ENCODE measurements at regions not wholly inside any gene's neighbourhood (a gene's known extent, or its start where the extent isn't known, plus 50 kb on each side); places are given as distances from the start of the nearest gene placed in this dataset.

GRCh38 chr5:125295405-125295872 is 549.0 kb upstream of the ZNF608 start:
- H3K4me3 ChIP-seq (ENCODE audit: low read depth, low read length) = no peak overlapping the region

- H3K4me3 ChIP-seq (ENCODE audit: low read depth, low read length) = no peak overlapping the region
Measured at GRCh38 chr5:125298258-125298657, 551.8 kb upstream of the ZNF608 start.

GRCh38 chr5:125298746-125299379 is 552.4 kb upstream of the ZNF608 start:
- H3K4me3 ChIP-seq (ENCODE audit: low read depth, low read length) = no peak overlapping the region

GRCh38 chr5:125301711-125302110 is 555.3 kb upstream of the ZNF608 start:
- H3K4me3 ChIP-seq (ENCODE audit: low read depth, low read length) = peak overlapping the region; percentile 2

- H3K4me3 ChIP-seq (ENCODE audit: low read depth, low read length) = no peak overlapping the region
Measured at GRCh38 chr5:125302577-125302976, 556.1 kb upstream of the ZNF608 start.

- no peak overlapping the region for H3K4me3 ChIP-seq (ENCODE audit: low read depth, low read length)
Measured at GRCh38 chr5:125306741-125307140, 560.3 kb upstream of the ZNF608 start.

- no peak overlapping the region for H3K4me3 ChIP-seq (ENCODE audit: low read depth, low read length)
Measured at GRCh38 chr5:125310749-125311148, 564.3 kb upstream of the ZNF608 start.

- H3K4me3 ChIP-seq (ENCODE audit: low read depth, low read length) = no peak overlapping the region
Measured at GRCh38 chr5:125311743-125312142, 565.3 kb upstream of the ZNF608 start.

GRCh38 chr5:125313555-125313954 is 567.1 kb upstream of the ZNF608 start:
- no peak overlapping the region for H3K4me3 ChIP-seq (ENCODE audit: low read depth, low read length)

GRCh38 chr5:125315306-125315705 is 568.9 kb upstream of the ZNF608 start:
- no peak overlapping the region for H3K4me3 ChIP-seq (ENCODE audit: low read depth, low read length)

- no peak overlapping the region for H3K4me3 ChIP-seq (ENCODE audit: low read depth, low read length)
Measured at GRCh38 chr5:125316391-125316790, 570.0 kb upstream of the ZNF608 start.

GRCh38 chr5:125316915-125317535 is 570.6 kb upstream of the ZNF608 start:
- H3K4me3 ChIP-seq (ENCODE audit: low read depth, low read length) = no peak overlapping the region

GRCh38 chr5:125317536-125317995 is 571.1 kb upstream of the ZNF608 start:
- H3K4me3 ChIP-seq (ENCODE audit: low read depth, low read length) = no peak overlapping the region

- H3K4me3 ChIP-seq (ENCODE audit: low read depth, low read length) = no peak overlapping the region
Measured at GRCh38 chr5:125321654-125322053, 575.2 kb upstream of the ZNF608 start.

- H3K4me3 ChIP-seq (ENCODE audit: low read depth, low read length) = no peak overlapping the region
Measured at GRCh38 chr5:125323613-125324012, 577.2 kb upstream of the ZNF608 start.

GRCh38 chr5:125325488-125326149 is 579.2 kb upstream of the ZNF608 start:
- no peak overlapping the region for H3K4me3 ChIP-seq (ENCODE audit: low read depth, low read length)

GRCh38 chr5:125326150-125326510 is 579.7 kb upstream of the ZNF608 start:
- H3K4me3 ChIP-seq (ENCODE audit: low read depth, low read length) = no peak overlapping the region

GRCh38 chr5:125327676-125328075 is 581.2 kb upstream of the ZNF608 start:
- no peak overlapping the region for H3K4me3 ChIP-seq (ENCODE audit: low read depth, low read length)

GRCh38 chr5:125331987-125332598 is 585.7 kb upstream of the ZNF608 start:
- H3K4me3 ChIP-seq (ENCODE audit: low read depth, low read length) = no peak overlapping the region

- H3K4me3 ChIP-seq (ENCODE audit: low read depth, low read length) = no peak overlapping the region
Measured at GRCh38 chr5:125333416-125333815, 587.0 kb upstream of the ZNF608 start.

- H3K4me3 ChIP-seq (ENCODE audit: low read depth, low read length) = no peak overlapping the region
Measured at GRCh38 chr5:125336401-125336800, 590.0 kb upstream of the ZNF608 start.

GRCh38 chr5:125337294-125337693 is 590.9 kb upstream of the ZNF608 start:
- H3K4me3 ChIP-seq (ENCODE audit: low read depth, low read length) = no peak overlapping the region

Measured in iPS-11a (cell line).